HepG2 (cell line): ENCODE measurements at regions not wholly inside any gene's neighbourhood (a gene's known extent, or its start where the extent isn't known, plus 50 kb on each side); places are given as distances from the start of the nearest gene placed in this dataset.

Experiments used
- ETV6 ChIP-seq: sonication (generic); formaldehyde crosslinking; conservative IDR thresholded peaks from 2 replicates; pipeline ENCODE4 v1.4.0; 2020; ENCODE audit warnings: missing genetic modification reagents
- FOXA1 ChIP-seq, 2 experiments: fragments of 450-650 bp in 1 of 2; sonication (generic) in 1 of 2; formaldehyde crosslinking in 1 of 2; IDR thresholded peaks; 2 replicates each; pipeline versions ENCODE4 v1.4.0 to v1.6.1; 2016 to 2020; ENCODE audit warnings: missing genetic modification reagents in 1 of 2
- HNF4G ChIP-seq, 2 experiments: sonication (generic) in 1 of 2; formaldehyde crosslinking in 1 of 2; IDR thresholded peaks; 2 replicates each; pipeline versions ENCODE4 v1.4.0 to v1.6.1; 2011 to 2020; ENCODE audit warnings: borderline replicate concordance in 2 of 2, low read depth in 2 of 2, mild to moderate bottlenecking in 2 of 2, low read length in 1 of 2, missing genetic modification reagents in 1 of 2, moderate library complexity in 1 of 2
- IKZF4 ChIP-seq: sonication (generic); formaldehyde crosslinking; IDR thresholded peaks from 2 replicates; pipeline ENCODE4 v1.5.1; 2020; ENCODE audit warnings: borderline replicate concordance, mild to moderate bottlenecking, low read depth, missing genetic modification reagents; ENCODE audit errors: not compliant biosample characterization
- ISL2 ChIP-seq: sonication (generic); formaldehyde crosslinking; IDR thresholded peaks from 2 replicates; pipeline ENCODE4 v1.5.0; 2020; ENCODE audit warnings: missing genetic modification reagents
- MATR3 ChIP-seq: sonication (generic); formaldehyde crosslinking; IDR thresholded peaks from 2 replicates; pipeline ENCODE4 v1.4.0; 2020; ENCODE audit warnings: missing genetic modification reagents
- PREB ChIP-seq: sonication (generic); formaldehyde crosslinking; IDR thresholded peaks from 2 replicates; pipeline ENCODE4 v1.4.0; 2020; ENCODE audit warnings: missing genetic modification reagents
- RBAK ChIP-seq: sonication (generic); formaldehyde crosslinking; IDR thresholded peaks from 2 replicates; pipeline ENCODE4 v1.5.1; 2020; ENCODE audit warnings: mild to moderate bottlenecking, missing genetic modification reagents
- SOX13 ChIP-seq, 3 experiments: fragments of 450-650 bp in 1 of 3; sonication (generic) in 1 of 3; formaldehyde crosslinking in 1 of 3; IDR thresholded peaks in 2 of 3; conservative IDR thresholded peaks in 1 of 3; 2 replicates each; pipeline versions ENCODE4 v1.5.0 to v1.6.1; 2016 to 2020; ENCODE audit warnings: antibody characterized with exemption in 1 of 3, mild to moderate bottlenecking in 1 of 3, missing compliant biosample characterization in 1 of 3, missing genetic modification reagents in 1 of 3, moderate library complexity in 1 of 3
- UBTF ChIP-seq: sonication (generic); formaldehyde crosslinking; IDR thresholded peaks from 2 replicates; pipeline ENCODE4 v1.4.0; 2020; ENCODE audit warnings: mild to moderate bottlenecking, missing genetic modification reagents
- ZMYM4 ChIP-seq: sonication (generic); formaldehyde crosslinking; IDR thresholded peaks from 2 replicates; pipeline ENCODE4 v1.8.1; 2023; ENCODE audit warnings: mild to moderate bottlenecking, missing genetic modification reagents
- ZNF205 ChIP-seq: IDR thresholded peaks from 2 replicates; pipeline ENCODE4 v1.6.1; 2018; ENCODE audit warnings: missing biosample characterization, missing genetic modification reagents
- ZNF33A ChIP-seq: sonication (generic); formaldehyde crosslinking; IDR thresholded peaks from 2 replicates; pipeline ENCODE4 v1.5.1; 2020; ENCODE audit warnings: missing genetic modification reagents, mild to moderate bottlenecking, moderate library complexity, borderline replicate concordance
- ZNF75D ChIP-seq: sonication (generic); formaldehyde crosslinking; IDR thresholded peaks from 2 replicates; pipeline ENCODE4 v1.8.1; 2023; ENCODE audit warnings: missing genetic modification reagents, mild to moderate bottlenecking, borderline replicate concordance
- ZNF839 ChIP-seq: sonication (generic); formaldehyde crosslinking; IDR thresholded peaks from 2 replicates; pipeline ENCODE4 v1.4.0; 2020; ENCODE audit warnings: missing genetic modification reagents, mild to moderate bottlenecking, borderline replicate concordance
- TF ChIP-seq, protein P1 (sequence below): IDR thresholded peaks from 2 replicates; pipeline ENCODE4 v1.6.1; 2016; ENCODE audit warnings: low read depth, missing genetic modification reagents, missing compliant biosample characterization
- TF ChIP-seq, protein P2 (sequence below): IDR thresholded peaks from 2 replicates; pipeline ENCODE4 v1.6.1; 2016; ENCODE audit warnings: control low read depth

- TF ChIP-seq MATR3 (no peak), ISL2 (CRISPR knock-in tag) (peak; percentile 69; the same call in 1 of the 2 replicates), ZNF839 (peak; percentile 97; the same call in 1 of the 2 replicates), RBAK (CRISPR knock-in tag) (no peak), ZNF75D (CRISPR knock-in tag) (no peak), UBTF (CRISPR knock-in tag) (peak; percentile 79), SOX13 (IDR thresholded peaks at IDR 0.05) (no peak), SOX13 (CRISPR knock-in tag; conservative IDR thresholded peaks at IDR 0.05 in 1 of 2, IDR thresholded peaks at IDR 0.05 in 1 of 2) (no peak; a peak in 1 of 4 replicates), IKZF4 (CRISPR knock-in tag) (no peak), PREB (no peak), ZNF33A (CRISPR knock-in tag) (no peak), HNF4G (IDR thresholded peaks at IDR 0.05; ENCODE audit: borderline replicate concordance, low read depth, low read length) (peak; percentile 90), HNF4G (CRISPR knock-in tag; IDR thresholded peaks at IDR 0.05; ENCODE audit: borderline replicate concordance, low read depth) (peak; percentile 89), ZMYM4 (CRISPR knock-in tag) (peak; percentile 68; the same call in 1 of the 2 replicates), ETV6 (CRISPR knock-in tag) (0 out of 2 replicates have a peak, but pooled peaks have one; percentile 11), ZNF205 (no peak), FOXA1 (IDR thresholded peaks at IDR 0.05) (no peak), FOXA1 (CRISPR knock-in tag; IDR thresholded peaks at IDR 0.05) (no peak)
- TF ChIP-seq, protein P1, sequence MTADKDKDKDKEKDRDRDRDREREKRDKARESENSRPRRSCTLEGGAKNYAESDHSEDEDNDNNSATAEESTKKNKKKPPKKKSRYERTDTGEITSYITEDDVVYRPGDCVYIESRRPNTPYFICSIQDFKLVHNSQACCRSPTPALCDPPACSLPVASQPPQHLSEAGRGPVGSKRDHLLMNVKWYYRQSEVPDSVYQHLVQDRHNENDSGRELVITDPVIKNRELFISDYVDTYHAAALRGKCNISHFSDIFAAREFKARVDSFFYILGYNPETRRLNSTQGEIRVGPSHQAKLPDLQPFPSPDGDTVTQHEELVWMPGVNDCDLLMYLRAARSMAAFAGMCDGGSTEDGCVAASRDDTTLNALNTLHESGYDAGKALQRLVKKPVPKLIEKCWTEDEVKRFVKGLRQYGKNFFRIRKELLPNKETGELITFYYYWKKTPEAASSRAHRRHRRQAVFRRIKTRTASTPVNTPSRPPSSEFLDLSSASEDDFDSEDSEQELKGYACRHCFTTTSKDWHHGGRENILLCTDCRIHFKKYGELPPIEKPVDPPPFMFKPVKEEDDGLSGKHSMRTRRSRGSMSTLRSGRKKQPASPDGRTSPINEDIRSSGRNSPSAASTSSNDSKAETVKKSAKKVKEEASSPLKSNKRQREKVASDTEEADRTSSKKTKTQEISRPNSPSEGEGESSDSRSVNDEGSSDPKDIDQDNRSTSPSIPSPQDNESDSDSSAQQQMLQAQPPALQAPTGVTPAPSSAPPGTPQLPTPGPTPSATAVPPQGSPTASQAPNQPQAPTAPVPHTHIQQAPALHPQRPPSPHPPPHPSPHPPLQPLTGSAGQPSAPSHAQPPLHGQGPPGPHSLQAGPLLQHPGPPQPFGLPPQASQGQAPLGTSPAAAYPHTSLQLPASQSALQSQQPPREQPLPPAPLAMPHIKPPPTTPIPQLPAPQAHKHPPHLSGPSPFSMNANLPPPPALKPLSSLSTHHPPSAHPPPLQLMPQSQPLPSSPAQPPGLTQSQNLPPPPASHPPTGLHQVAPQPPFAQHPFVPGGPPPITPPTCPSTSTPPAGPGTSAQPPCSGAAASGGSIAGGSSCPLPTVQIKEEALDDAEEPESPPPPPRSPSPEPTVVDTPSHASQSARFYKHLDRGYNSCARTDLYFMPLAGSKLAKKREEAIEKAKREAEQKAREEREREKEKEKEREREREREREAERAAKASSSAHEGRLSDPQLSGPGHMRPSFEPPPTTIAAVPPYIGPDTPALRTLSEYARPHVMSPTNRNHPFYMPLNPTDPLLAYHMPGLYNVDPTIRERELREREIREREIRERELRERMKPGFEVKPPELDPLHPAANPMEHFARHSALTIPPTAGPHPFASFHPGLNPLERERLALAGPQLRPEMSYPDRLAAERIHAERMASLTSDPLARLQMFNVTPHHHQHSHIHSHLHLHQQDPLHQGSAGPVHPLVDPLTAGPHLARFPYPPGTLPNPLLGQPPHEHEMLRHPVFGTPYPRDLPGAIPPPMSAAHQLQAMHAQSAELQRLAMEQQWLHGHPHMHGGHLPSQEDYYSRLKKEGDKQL (CRISPR knock-in tag) = peak; percentile 38; the same call in 1 of the 2 replicates
- TF ChIP-seq, protein P2, sequence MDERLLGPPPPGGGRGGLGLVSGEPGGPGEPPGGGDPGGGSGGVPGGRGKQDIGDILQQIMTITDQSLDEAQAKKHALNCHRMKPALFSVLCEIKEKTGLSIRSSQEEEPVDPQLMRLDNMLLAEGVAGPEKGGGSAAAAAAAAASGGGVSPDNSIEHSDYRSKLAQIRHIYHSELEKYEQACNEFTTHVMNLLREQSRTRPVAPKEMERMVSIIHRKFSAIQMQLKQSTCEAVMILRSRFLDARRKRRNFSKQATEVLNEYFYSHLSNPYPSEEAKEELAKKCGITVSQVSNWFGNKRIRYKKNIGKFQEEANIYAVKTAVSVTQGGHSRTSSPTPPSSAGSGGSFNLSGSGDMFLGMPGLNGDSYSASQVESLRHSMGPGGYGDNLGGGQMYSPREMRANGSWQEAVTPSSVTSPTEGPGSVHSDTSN = no peak
Observed at GRCh38 chr20:50369225-50370035, 140.8 kb upstream of the PTPN1 start (continued).
